ENCODE measurements at regions not wholly inside any gene's neighbourhood (a gene's known extent, or its start where the extent isn't known, plus 50 kb on each side); places are given as distances from the start of the nearest gene placed in this dataset.
"Not testable (repeated sequence)": the region's sequence is repeated elsewhere in the genome, so short reads cannot be mapped to it uniquely, and the experiment has no call there.

DNA sequence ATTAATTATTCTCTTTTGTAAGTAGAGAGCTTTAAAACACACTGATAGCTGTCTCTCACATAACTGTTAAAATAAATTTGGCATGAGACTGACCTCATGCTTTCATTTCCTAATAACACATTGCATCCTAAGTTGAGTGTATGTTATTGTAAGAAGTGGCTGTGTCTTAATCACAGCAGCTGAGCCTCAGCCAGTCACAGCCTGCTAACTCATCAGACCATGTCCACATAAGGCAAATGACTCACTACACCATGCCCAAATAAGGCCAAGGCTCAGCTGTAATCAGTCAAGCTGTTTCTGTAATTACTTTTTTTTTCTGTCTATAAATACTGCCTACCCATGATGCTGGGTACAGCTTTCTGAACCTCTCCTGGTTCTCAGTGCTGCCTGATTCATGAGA is 860.9 kb downstream of the XPNPEP1 start:
- no peak overlapping the region for H3K9ac ChIP-seq (ENCODE audit: insufficient read length)
- H3K36me3 ChIP-seq (ENCODE audit: insufficient read depth, low read length), result no peaks in the 10 kb centered on the region
- H3K9me3 ChIP-seq (ENCODE audit: low read depth, low read length), result no peaks in the 10 kb centered on the region
- TF ChIP-seq FOXP2 (optimal IDR thresholded peaks at IDR 0.05; ENCODE audit: control extremely low read depth, extremely low read length, insufficient read depth), result no peak
- TF ChIP-seq EZH2 (IDR thresholded peaks at IDR 0.05), result no peak
- TF ChIP-seq POLR2AphosphoS5 (IDR thresholded peaks at IDR 0.05; ENCODE audit: borderline replicate concordance, low read depth, low read length), result no peak
- no peak overlapping the region for H3K4me3 ChIP-seq
- H3K27ac ChIP-seq, result no peak overlapping the region
- DNase-seq (ENCODE audit: low read depth, low spot score), result no peak

DNA sequence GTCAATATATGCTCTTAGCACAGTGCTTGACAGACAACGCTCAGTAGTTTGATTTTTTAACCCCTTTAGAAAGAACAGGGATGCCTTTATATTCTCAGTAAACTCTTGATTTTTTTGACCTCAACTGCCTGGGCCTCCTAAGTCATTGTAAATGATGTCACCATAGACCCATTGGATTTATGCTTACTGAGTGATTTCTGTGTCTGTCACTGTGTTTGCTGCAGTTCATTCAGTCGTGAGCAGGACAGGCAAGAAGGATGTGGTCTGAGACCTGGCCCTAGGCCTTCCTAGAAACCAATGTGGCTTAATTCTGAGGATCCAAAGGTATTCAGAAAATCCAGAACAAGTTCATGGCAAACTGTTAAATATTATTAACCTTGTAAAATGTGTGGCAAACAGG is 868.1 kb downstream of the XPNPEP1 start:
- TF ChIP-seq EZH2 (IDR thresholded peaks at IDR 0.05) (no peak), POLR2AphosphoS5 (IDR thresholded peaks at IDR 0.05; ENCODE audit: borderline replicate concordance, low read depth, low read length) (no peak)
- Histone ChIP-seq H3K9ac (ENCODE audit: insufficient read length) (no peak overlapping the region), H3K27ac (no peak overlapping the region), H3K4me3 (no peak overlapping the region), H3K9me3 (ENCODE audit: low read depth, low read length) (no peaks in the 10 kb centered on the region), H3K36me3 (ENCODE audit: insufficient read depth, low read length) (no peaks in the 10 kb centered on the region)
- no peak for DNase-seq (ENCODE audit: low read depth, low spot score)

DNA sequence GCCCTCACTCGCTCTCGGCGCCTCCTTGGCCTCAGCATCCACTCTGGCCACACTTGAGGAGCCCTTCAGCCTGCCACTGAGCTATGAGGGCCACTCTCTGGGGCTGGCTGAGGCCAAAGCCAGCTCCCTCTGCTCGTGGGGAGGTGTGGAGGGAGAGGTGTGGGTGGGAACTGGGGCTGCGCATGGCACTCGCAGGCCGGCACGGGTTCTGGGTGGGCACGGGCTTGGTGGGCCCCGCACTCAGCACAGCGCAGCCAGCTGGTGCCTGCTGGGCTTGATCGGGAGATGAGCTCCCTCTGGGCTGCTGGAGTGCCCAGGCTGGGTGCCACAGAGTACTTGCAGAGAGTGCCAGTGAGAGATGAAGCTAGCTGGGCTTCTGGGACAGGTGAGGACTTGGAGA is 875.5 kb downstream of the XPNPEP1 start:
- H3K4me3 ChIP-seq, result no peak overlapping the region
- no peak overlapping the region for H3K9ac ChIP-seq (ENCODE audit: insufficient read length)
- H3K9me3 ChIP-seq (ENCODE audit: low read depth, low read length), result no peaks in the 10 kb centered on the region
- no peak for TF ChIP-seq FOXP2 (optimal IDR thresholded peaks at IDR 0.05; ENCODE audit: control extremely low read depth, extremely low read length, insufficient read depth)
- no peak for TF ChIP-seq POLR2AphosphoS5 (IDR thresholded peaks at IDR 0.05; ENCODE audit: borderline replicate concordance, low read depth, low read length)
- TF ChIP-seq EZH2 (IDR thresholded peaks at IDR 0.05), result no peak
- no peak overlapping the region for H3K27ac ChIP-seq
- H3K36me3 ChIP-seq (ENCODE audit: insufficient read depth, low read length), result no peaks in the 10 kb centered on the region
- no peak for DNase-seq (ENCODE audit: low read depth, low spot score)

DNA sequence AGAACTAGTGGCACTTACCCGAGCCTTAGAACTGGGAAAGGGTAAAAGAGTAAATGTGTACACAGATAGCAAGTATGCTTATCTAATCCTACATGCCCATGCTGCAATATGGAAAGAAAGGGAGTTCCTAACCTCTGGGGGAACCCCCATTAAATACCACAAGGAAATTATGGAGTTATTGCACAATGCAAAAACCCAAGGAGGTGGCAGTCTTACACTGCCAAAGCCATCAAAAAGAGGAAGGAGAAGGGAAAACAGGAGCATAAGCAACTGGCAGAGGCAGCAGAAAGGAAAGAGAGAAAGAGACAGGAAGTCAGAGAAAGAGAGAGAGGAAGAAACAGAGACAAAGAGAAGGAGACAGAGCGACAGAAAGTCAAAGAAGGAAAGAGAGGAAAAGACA is 876.9 kb downstream of the XPNPEP1 start:
- not testable (repeated sequence) for H3K36me3 ChIP-seq (ENCODE audit: insufficient read depth, low read length); H3K4me3 ChIP-seq; DNase-seq (ENCODE audit: low read depth, low spot score); H3K9ac ChIP-seq (ENCODE audit: insufficient read length); H3K27ac ChIP-seq; H3K9me3 ChIP-seq (ENCODE audit: low read depth, low read length)

DNA sequence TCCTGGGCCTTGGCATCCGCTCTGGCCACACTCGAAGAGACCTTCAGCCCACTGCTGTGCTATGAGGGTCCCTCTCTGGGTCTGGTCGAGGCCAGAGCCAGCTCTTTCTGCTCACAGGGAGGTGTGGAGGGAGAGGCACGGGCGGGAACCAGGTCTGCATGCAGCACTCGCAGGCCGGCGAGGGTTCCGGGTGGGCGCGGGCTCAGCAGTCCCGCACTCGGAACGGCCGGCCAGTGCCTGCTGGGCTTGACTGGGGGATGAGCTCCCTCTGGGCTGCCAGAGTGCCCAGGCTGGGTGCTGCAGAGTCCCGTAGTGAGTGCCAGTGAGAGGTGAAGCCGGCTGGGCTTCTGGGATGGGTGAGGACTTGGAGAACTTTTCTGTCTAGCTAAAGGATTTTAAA is 882.7 kb downstream of the XPNPEP1 start:
- TF ChIP-seq FOXP2 (optimal IDR thresholded peaks at IDR 0.05; ENCODE audit: control extremely low read depth, extremely low read length, insufficient read depth), result no peak
- no peak for TF ChIP-seq POLR2AphosphoS5 (IDR thresholded peaks at IDR 0.05; ENCODE audit: borderline replicate concordance, low read depth, low read length)
- no peak for TF ChIP-seq EZH2 (IDR thresholded peaks at IDR 0.05)
- Histone ChIP-seq H3K27ac (no peak overlapping the region), H3K36me3 (ENCODE audit: insufficient read depth, low read length) (no peaks in the 10 kb centered on the region), H3K9ac (ENCODE audit: insufficient read length) (no peak overlapping the region), H3K4me3 (no peak overlapping the region), H3K9me3 (ENCODE audit: low read depth, low read length) (no peaks in the 10 kb centered on the region)
- no peak for DNase-seq (ENCODE audit: low read depth, low spot score)

DNA sequence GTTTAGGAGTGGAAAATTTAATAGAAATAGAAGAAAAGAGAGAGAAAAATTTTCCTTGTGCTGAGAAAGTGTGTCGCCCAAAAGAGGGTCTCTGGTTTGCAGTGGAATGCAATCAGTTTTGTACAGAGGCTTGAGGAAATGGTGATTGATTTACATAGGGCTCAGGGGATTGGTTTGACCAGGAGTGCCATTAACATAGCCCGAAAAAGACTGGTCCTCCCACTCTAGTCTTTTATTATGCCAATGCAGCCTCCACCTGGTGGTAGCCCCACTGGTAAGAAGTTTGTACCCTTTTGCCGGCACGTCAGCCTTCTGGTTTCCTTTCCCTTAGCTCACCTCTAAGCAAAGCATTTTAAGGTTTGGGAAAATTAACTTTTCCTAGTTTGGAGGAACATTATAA is 885.3 kb downstream of the XPNPEP1 start:
- no peaks in the 10 kb centered on the region for H3K9me3 ChIP-seq (ENCODE audit: low read depth, low read length)
- TF ChIP-seq POLR2AphosphoS5 (IDR thresholded peaks at IDR 0.05; ENCODE audit: borderline replicate concordance, low read depth, low read length) (no peak), FOXP2 (optimal IDR thresholded peaks at IDR 0.05; ENCODE audit: control extremely low read depth, extremely low read length, insufficient read depth) (no peak), EZH2 (IDR thresholded peaks at IDR 0.05) (no peak)
- H3K27ac ChIP-seq, result no peak overlapping the region
- H3K4me3 ChIP-seq, result no peak overlapping the region
- H3K9ac ChIP-seq (ENCODE audit: insufficient read length), result no peak overlapping the region
- no peak for DNase-seq (ENCODE audit: low read depth, low spot score)
- H3K36me3 ChIP-seq (ENCODE audit: insufficient read depth, low read length), result no peaks in the 10 kb centered on the region

DNA sequence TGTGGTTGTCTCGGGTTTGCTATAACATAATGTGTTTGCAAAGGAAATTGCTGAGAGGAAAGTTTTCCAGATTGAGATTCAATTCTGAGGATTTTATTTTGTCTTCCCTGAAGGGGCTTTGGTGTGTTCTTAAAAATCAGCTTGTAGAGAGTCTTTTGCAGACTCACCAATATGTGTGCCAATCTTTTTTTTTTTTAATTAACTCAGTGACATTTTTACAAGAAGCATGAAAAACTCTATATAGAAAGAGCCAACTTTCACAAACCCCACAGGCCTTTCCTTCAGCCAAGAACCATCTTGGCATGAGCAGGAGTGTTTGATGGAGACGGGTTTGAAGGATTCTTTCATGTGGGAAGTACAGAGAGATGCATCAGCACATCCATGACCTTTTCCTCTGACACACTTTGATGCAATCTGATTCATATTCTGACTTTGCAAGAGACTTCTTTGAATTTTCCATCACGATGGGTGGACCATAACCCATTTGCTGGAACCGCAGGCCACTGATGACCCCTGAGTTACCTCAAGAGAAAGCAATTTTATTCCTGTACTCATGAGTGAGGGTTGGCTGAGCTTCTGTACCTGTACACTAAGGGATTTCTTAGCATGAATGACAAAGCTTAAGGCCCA is 892.6 kb downstream of the XPNPEP1 start:
- Histone ChIP-seq H3K36me3 (ENCODE audit: insufficient read depth, low read length) (no peaks in the 10 kb centered on the region), H3K27ac (no peak overlapping the region), H3K9ac (ENCODE audit: insufficient read length) (no peak overlapping the region), H3K4me3 (no peak overlapping the region), H3K9me3 (ENCODE audit: low read depth, low read length) (no peaks in the 10 kb centered on the region)
- DNase-seq (ENCODE audit: low read depth, low spot score), result no peak
- TF ChIP-seq FOXP2 (optimal IDR thresholded peaks at IDR 0.05; ENCODE audit: control extremely low read depth, extremely low read length, insufficient read depth) (no peak), POLR2AphosphoS5 (IDR thresholded peaks at IDR 0.05; ENCODE audit: borderline replicate concordance, low read depth, low read length) (no peak), EZH2 (IDR thresholded peaks at IDR 0.05) (no peak)

DNA sequence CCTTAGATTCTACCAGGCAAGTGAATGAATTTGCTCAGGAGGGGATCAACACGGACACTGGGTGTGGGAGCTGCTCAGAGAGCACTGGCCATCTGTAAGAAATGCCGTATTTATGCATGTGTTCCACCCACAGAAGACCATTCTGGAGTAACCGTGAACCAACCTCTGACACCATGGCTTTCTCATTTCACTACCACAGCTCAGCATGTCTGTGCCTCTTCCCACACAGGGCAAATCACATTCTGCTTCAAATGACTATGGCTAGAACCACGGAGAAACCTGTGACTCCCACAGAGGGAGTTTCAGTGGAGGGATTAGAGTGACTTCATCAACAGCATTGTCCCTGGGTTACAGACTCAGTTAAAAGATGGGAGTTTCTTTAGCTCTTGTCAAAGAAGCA is 893.4 kb downstream of the XPNPEP1 start:
- no peak for DNase-seq (ENCODE audit: low read depth, low spot score)
- no peak overlapping the region for H3K27ac ChIP-seq
- no peak overlapping the region for H3K4me3 ChIP-seq
- TF ChIP-seq FOXP2 (optimal IDR thresholded peaks at IDR 0.05; ENCODE audit: control extremely low read depth, extremely low read length, insufficient read depth), result no peak
- no peak for TF ChIP-seq POLR2AphosphoS5 (IDR thresholded peaks at IDR 0.05; ENCODE audit: borderline replicate concordance, low read depth, low read length)
- no peak for TF ChIP-seq EZH2 (IDR thresholded peaks at IDR 0.05)
- no peak overlapping the region for H3K9ac ChIP-seq (ENCODE audit: insufficient read length)
- no peaks in the 10 kb centered on the region for H3K36me3 ChIP-seq (ENCODE audit: insufficient read depth, low read length)
- H3K9me3 ChIP-seq (ENCODE audit: low read depth, low read length), result no peaks in the 10 kb centered on the region

DNA sequence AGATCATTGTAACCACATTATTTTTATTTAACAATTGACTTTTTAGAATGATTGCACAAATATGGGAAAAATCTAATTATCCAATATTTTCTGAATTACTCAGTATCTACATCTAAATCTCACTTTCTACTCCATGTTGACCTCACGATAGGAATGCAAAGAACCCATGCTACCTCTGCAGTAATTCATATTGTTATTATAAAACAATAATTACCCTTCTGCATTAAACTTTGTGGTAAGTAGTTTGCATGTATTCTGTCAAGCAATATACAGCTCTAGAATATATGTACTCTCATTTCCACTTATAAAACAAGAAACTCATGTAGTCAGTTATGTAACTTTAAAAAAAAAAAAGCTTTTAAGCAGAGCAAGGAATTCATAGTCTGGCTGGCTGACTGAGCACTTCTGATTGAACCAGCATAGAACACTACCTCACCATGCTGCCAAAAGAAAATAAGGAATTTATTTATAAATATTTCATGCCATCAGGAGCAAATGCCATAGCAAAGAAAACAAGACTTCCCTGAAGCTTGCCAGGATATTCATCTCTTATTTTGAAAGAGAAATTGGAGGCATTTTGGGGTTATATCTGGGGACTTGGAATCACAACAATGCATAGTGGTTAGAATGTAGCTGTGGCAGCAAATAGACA is 895.7 kb downstream of the XPNPEP1 start:
- no peak overlapping the region for H3K4me3 ChIP-seq
- H3K36me3 ChIP-seq (ENCODE audit: insufficient read depth, low read length), result no peaks in the 10 kb centered on the region
- TF ChIP-seq POLR2AphosphoS5 (IDR thresholded peaks at IDR 0.05; ENCODE audit: borderline replicate concordance, low read depth, low read length) (no peak), FOXP2 (optimal IDR thresholded peaks at IDR 0.05; ENCODE audit: control extremely low read depth, extremely low read length, insufficient read depth) (no peak), EZH2 (IDR thresholded peaks at IDR 0.05) (no peak)
- no peak overlapping the region for H3K9ac ChIP-seq (ENCODE audit: insufficient read length)
- DNase-seq (ENCODE audit: low read depth, low spot score), result no peak
- H3K27ac ChIP-seq, result no peak overlapping the region
- no peaks in the 10 kb centered on the region for H3K9me3 ChIP-seq (ENCODE audit: low read depth, low read length)

All from SK-N-MC (cell line).